GM21390 (cell line): ENCODE measurements at regions not wholly inside any gene's neighbourhood (a gene's known extent, or its start where the extent isn't known, plus 50 kb on each side); places are given as distances from the start of the nearest gene placed in this dataset.

Experiments used
- ATAC-seq: cut with Tn5 transposase; IDR thresholded peaks from one replicate; pipeline ENCODE4 v1.9.1; 2021; ENCODE audit not compliant: unreplicated experiment

- peak; percentile 55 for ATAC-seq
Observed at GRCh38 chr2:48098539-48098938, 192.2 kb upstream of the FBXO11 start.

- ATAC-seq: no peak
Observed at GRCh38 chr2:48104418-48104817, 198.1 kb upstream of the FBXO11 start.

GRCh38 chr2:48105848-48106247 is 199.6 kb upstream of the FBXO11 start:
- no peak for ATAC-seq

- no peak for ATAC-seq
Observed at GRCh38 chr2:48107326-48107925, 201.1 kb upstream of the FBXO11 start.

- ATAC-seq: no peak
Observed at GRCh38 chr2:48108455-48108854, 202.2 kb upstream of the FBXO11 start.

GRCh38 chr2:48109491-48110204 is 203.3 kb upstream of the FBXO11 start:
- no peak for ATAC-seq

GRCh38 chr2:48110492-48110891 is 204.0 kb upstream of the FOXN2 start:
- ATAC-seq: no peak

GRCh38 chr2:48112911-48113680 is 201.4 kb upstream of the FOXN2 start:
- ATAC-seq: no peak

GRCh38 chr2:48113767-48114166 is 200.7 kb upstream of the FOXN2 start:
- no peak for ATAC-seq

- ATAC-seq: no peak
Observed at GRCh38 chr2:48114256-48114655, 200.2 kb upstream of the FOXN2 start.

- no peak for ATAC-seq
Observed at GRCh38 chr2:48116497-48116896, 198.0 kb upstream of the FOXN2 start.

- ATAC-seq: no peak
Observed at GRCh38 chr2:48118895-48119294, 195.6 kb upstream of the FOXN2 start.

- ATAC-seq: no peak
Observed at GRCh38 chr2:48120112-48120511, 194.4 kb upstream of the FOXN2 start.

GRCh38 chr2:48120759-48121242 is 193.7 kb upstream of the FOXN2 start:
- no peak for ATAC-seq

- no peak for ATAC-seq
Observed at GRCh38 chr2:48122166-48122565, 192.3 kb upstream of the FOXN2 start.

- ATAC-seq: no peak
Observed at GRCh38 chr2:48124592-48124991, 189.9 kb upstream of the FOXN2 start.

- no peak for ATAC-seq
Observed at GRCh38 chr2:48126162-48126561, 188.3 kb upstream of the FOXN2 start.

GRCh38 chr2:48127612-48128191 is 186.8 kb upstream of the FOXN2 start:
- ATAC-seq: no peak

- ATAC-seq: no peak
Observed at GRCh38 chr2:48129293-48129950, 185.1 kb upstream of the FOXN2 start.

- no peak for ATAC-seq
Observed at GRCh38 chr2:48131539-48132270, 182.8 kb upstream of the FOXN2 start.
